LNCaP clone FGC (cell line): ENCODE measurements at regions not wholly inside any gene's neighbourhood (a gene's known extent, or its start where the extent isn't known, plus 50 kb on each side); places are given as distances from the start of the nearest gene placed in this dataset.
"Not testable (repeated sequence)": the region's sequence is repeated elsewhere in the genome, so short reads cannot be mapped to it uniquely, and the experiment has no call there.

Experiments
- DNase-seq: peaks from one replicate; pipeline ENCODE4 v3.0.0-alpha.2; 2011; ENCODE audit warnings: low read depth
- H3K4me3 ChIP-seq: 2 replicates; pipeline ENCODE4 v1.5.1; 2011; ENCODE audit warnings: mild to moderate bottlenecking, low read depth, low read length, control low read depth
- CTCF ChIP-seq: IDR thresholded peaks from 2 replicates; pipeline ENCODE4 v1.5.1; 2012; ENCODE audit warnings: mild to moderate bottlenecking; ENCODE audit not compliant: control insufficient read depth, insufficient read depth; ENCODE audit errors: extremely low read depth

DNA sequence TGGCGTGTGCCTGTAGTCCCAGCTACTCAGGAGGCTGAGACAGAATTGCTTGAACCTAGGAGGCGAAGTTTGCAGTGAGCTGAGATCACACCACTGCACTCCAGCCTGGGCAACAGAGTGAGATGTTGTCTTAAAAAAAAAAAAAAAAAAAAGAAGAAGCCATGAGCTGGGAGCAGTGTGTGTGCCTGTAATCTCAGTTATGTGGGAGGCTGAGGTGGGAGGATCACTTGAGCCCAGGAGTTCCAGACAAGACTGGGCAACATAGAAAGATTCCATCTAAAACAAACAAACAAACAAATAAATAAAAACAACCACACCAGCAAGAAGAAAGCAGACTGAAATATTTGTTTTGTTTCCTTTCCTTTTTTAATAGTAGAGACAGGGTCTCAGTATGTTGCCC, 62.2 kb upstream of the KIF13A start:
- no peak overlapping the region for H3K4me3 ChIP-seq
- no peak for DNase-seq
- no peak for TF ChIP-seq CTCF

DNA sequence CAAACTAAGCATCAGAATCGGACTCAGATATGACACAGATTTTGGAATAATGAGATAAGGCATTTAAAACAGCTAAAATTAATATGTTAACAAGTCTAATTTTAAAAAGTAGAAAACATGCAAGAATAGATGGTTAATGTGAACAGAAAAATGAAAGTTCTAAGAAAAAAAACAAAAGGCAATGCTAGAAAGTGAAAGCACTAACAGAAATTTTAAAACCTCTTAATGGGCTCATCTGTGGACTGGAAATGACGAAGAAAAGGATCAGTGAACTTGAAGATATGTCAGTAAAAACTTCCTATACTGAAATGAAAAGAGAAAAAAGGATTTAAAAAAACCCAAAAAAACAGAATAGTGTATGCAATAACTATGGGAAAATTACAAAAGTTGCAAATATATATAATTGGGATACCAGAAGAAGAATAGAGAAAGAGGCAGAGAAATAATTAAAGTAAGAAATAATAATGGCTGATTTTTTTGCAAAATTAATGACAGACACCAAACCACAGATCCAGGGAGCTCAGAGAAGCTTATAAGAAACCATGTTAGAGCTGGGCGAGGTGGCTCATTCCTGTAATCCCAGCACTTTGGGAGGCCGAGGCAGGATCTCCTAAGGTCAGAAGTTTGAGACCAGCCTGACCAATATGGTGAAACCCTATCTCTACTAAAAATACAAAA, 61.7 kb upstream of the KIF13A start:
- H3K4me3 ChIP-seq, result no peak overlapping the region
- TF ChIP-seq CTCF, result no peak
- DNase-seq, result no peak

DNA sequence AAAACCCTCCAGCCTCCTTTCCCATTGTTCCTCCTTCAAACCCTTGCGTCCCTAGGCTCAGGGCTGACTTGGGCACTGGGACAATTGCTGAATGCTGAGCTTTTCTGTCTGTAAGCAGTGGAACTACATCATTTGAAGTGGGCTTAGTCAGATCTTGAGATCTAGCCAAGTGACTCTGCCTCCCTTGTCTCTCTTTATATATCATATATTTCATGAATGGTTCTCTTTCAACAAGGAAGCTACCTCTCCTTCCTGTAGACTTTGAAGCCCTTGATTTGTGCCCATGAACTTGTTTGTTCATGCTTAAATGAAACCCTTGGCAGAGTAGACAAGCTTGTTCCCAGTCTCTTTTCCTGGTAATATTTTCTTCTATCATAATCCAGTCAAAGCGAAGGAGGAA, 60.0 kb upstream of the KIF13A start:
- DNase-seq, result no peak
- no peak overlapping the region for H3K4me3 ChIP-seq
- TF ChIP-seq CTCF, result no peak

- no peak for DNase-seq
- no peak for TF ChIP-seq CTCF
- no peak overlapping the region for H3K4me3 ChIP-seq
Observed at GRCh38 chr6:18045507-18045906, 58.1 kb upstream of the KIF13A start.

DNA sequence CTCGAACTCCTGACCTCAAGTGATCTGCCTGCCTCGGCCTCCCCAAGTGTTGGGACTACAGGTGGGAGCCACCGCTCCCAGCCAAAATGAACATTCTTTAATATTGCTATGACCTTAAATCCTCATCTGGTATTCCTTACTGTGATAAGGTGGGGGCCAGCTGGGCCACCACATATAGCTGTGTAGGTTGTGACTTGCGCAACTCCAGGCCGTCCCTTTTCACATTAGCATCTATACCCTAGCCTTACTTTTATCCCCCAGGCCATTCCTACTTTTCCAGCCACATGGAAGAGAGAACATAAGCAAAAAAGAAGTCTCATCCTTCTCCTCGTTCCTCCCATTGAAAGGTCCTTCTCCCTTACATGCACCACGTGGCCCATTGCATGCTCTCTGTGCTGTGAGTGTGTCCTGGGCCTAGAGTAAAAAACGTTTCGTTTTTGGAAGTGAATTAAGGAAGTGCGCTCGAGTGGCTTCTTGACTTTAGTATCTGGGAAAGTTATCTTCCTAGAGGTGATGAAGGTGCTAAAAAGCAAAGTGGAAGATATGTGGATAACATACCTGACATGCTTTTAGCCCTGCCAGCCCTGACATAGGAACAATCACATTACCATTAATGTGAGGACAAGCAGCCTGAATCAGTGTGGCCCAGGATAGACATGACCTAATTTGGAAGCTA, 56.8 kb upstream of the KIF13A start:
- H3K4me3 ChIP-seq, result no peak overlapping the region

GRCh38 chr6:18042536-18043145, 55.2 kb upstream of the KIF13A start:
- TF ChIP-seq CTCF, result no peak
- no peak for DNase-seq
- H3K4me3 ChIP-seq, result no peak overlapping the region

More for the DNA sequence above, 56.8 kb upstream of the KIF13A start:
- TF ChIP-seq CTCF, result no peak
- DNase-seq, result no peak

GRCh38 chr6:18039481-18039880, 52.0 kb upstream of the KIF13A start:
- TF ChIP-seq CTCF, result no peak
- no peak for DNase-seq
- H3K4me3 ChIP-seq, result no peak overlapping the region

GRCh38 chr6:18038235-18038634, 50.8 kb upstream of the KIF13A start:
- not testable (repeated sequence) for DNase-seq, H3K4me3 ChIP-seq
